HG03060 (cell line): ENCODE measurements at regions not wholly inside any gene's neighbourhood (a gene's known extent, or its start where the extent isn't known, plus 50 kb on each side); places are given as distances from the start of the nearest gene placed in this dataset.

Experiments used
- ATAC-seq: cut with Tn5 transposase; IDR thresholded peaks from one replicate; pipeline ENCODE4 v1.9.1; 2021; ENCODE audit warnings: low read depth, moderate number of reproducible peaks; ENCODE audit not compliant: unreplicated experiment

DNA sequence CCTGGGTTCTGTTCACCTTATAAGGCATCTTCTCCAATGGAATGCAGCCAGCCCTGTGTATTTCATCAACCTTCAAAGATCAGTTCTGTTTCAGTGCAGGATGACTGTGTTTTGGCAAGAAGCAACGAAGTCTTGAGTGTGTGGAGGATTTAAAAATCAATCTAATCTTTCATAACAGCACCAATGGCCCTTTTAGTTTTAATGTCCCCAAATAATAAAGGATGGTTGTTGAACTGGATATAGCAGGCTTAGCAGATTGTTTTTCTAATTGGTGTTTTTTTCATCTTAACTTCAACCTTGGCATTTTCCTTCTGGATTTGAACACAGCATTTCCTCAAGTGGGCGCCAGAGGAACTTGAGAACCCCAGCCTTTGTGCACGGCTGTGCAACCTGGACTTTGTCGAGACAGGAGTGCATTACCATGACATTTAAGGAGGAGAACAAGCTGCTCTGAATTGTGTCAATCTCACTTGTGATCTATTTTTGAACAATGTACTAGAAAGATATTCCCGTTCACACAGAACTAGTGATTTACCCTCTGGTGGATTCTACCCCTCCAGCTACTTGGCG, 313.3 kb upstream of the AKR1E2 start:
- ATAC-seq: no peak

DNA sequence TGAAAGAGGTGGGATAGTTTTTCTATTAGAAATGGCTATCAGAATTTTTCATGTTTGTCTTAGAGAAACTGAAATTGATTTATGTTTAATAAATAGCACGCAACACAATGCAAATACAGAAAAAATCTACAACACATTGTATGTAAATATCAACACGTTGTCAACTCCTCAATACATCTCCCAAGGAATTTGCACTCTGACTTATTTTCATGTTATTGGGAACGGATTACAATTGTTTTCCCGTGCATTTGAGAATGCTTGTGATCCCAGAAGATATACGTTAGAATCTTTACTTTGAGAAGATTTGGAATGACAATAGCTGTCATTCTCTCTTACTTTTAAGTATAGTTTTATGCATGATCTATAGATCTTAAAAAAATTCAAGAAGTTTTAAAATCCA, 313.8 kb upstream of the AKR1E2 start:
- ATAC-seq: no peak

DNA sequence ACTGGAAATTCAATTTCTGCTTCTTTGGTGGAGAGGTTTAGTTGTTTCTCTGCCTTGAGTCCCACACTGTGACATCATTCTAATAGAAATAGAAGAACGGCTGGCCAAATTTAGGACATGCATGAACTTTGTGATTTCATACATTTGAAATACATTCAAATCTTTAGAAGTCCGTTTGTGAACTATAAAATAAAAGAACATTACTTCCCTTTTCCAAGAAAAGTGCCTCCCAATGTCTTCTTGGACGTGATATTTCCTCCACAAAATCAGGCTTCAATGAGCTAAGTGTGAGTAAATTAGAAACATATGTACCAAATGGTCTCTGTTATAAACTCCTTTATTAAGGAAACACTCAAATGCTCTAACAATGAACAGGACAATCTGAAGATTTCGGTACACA, 314.5 kb upstream of the AKR1E2 start:
- ATAC-seq: no peak

DNA sequence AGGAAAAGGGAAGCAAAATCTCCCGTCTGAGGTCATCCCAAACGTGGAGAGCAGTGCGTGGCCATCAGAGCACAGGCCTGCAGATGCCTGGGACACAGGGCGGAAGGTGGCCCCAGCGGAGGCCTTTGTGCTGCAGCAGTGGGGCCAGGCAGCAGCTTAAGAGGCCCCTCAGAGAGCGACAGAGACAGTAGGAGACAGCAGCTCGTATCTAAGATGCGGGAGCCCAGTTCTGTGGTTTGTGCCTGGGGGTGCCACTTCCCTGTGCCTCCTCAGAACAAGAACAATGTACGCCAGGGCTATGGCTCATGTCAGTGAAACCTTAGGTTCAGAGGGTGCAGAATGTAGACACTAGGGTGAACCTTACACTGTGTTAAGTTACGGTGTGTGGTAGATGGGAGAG, 316.6 kb upstream of the AKR1E2 start:
- no peak for ATAC-seq

DNA sequence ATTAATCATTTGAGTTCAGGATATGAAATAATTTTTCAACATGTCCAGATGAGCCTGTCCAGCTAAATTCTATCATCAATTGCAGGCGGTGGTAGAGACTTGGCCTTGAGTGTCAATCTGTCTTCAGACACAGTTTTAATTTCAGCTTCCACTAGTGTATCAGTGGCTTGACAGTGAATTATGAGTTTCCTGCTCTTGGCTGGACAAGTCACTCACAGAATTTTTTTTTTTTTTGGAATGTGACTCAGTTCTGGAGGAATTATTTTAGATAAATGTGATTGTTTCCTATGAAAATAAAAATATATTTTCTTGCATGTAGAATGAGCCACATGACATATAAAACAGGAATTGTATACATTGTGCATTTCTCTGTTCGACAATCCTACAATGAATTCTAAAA, 319.9 kb upstream of the AKR1E2 start:
- no peak for ATAC-seq

DNA sequence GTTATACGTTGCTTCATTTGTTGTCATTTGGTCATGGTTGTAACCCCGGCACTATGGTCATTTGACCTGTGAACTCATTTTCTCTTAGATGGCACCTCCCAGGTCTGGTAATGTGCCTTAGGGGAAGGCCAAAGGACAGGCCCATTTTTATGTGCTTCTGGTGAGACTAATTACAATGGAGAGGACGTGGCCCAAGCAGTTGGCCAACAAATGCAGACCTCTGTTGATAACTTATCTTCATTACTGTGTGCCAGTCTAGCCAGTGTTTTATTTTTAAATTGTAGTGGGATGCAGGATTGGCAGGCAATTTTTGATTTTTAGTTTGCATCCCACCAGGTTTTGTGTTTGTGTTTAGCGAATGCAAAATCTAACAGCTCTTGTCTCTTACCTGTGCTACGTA, 321.5 kb upstream of the AKR1E2 start:
- ATAC-seq: no peak

DNA sequence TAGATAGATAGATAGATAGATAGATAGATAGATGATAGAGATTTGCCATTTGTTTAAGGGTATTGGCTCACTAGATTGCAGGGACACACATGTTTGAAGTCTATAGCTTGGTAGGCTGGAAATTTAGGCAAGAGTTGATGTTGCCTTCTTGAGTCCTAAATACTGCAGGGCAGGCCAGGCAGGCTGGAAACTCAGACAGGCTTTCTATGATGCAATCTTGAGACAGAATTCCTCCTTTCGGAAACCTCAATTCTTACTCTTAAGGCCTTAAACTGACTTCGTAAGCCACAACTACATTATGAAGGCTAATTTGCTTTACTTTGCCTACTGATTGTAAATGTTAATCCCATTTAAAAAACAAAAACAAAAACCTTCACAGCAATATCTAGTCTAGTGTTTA, 322.9 kb upstream of the AKR1E2 start:
- no peak for ATAC-seq

DNA sequence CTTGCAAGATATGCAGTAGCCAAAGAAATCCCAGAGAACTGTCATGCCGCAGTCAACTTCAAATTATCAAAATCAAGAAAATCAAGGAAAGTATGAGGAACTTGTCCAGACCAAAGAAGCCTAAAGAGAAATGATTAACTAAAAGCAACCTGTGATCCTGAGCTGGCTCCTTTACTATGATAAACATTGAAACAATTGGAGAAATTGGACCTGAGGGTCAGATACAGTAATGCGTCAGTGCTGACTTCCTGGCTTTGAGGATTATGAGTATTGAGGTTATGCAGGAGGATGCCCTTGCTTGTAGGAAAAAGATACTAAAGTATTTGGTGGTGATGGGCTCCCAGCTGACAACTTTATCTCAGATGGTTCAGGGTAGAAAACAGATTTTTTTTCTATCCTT, 324.7 kb upstream of the AKR1E2 start:
- no peak for ATAC-seq

DNA sequence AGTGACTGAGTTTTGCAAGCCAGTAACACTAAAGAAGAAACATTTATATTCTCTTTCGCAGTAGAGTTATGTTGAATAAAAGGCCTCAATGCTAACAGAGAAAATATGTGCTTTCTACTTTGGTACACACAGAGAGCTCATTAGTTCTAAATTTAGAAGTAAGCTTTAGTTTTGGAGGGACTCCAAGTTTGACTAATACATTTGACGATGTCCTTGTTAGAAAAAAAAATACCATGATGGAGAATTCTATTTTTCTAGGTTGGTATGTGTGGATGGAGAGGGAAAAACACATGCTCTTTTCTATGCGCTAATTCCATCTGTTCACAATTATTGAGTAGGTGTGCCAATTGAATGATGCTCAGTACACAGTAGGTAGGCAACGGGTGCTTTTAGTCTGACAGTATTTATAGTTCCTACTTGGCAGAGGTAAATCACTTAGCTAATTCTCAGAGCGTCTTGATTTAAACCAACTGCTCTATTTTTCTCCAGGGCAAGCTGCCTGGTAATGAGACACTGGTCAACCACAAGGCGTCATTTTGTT, 327.2 kb upstream of the AKR1E2 start:
- ATAC-seq: no peak

DNA sequence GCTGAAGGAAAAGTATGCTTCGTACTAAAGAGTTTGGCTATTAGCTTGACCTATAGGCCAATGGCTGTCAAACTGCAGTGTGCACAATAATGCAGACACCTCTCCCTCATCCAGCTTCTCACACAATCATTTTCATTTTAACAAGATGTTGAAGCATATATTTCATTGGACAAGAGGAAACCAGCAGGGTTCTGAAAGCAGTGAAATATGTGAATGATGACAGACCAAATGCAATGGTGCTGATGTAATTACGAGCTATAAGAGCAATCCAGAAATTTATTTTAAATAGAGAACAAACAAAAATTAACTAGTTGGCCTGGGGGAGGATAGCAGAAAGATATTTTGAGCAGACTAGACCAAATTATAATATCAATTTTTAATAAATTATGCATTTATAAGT, 331.5 kb upstream of the AKR1E2 start:
- no peak for ATAC-seq

DNA sequence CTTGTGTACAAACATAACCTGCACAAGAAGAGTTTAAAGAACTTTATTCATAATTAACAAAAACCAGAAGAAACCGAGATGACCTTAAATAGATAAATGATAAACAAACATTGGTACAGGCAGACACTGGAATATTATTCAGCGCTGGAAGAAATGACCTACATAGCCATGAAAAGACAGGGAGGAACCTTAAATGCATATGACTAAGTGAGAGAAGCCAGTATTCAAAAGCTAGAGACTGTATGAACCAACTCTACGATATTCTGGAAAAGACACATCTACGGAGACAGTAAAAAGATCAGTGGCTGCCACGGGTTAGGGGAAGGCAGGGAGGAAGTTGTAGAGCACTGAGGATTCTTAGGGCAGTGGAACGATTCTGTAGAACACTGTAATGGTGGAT, 333.8 kb upstream of the AKR1E2 start:
- no peak for ATAC-seq

DNA sequence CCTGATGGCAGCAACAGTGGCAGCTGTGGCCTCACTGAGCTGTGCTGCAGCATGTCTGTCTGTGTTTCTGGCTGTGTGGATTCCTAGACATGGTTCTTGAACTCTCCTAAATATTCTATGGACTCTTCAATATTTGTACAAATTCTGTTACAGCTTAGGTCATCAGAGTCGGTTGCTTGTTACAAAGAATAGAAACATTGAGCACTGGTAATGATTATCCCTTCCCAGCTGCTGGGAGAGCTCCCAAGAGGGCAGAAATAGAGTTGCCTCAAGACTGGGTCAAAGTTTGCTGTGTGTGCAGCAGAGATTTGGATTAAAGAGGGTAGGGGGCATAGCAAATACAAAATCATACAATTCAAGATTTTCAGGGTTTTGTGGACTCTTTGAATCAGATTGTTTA, 337.1 kb upstream of the AKR1E2 start:
- ATAC-seq: no peak

DNA sequence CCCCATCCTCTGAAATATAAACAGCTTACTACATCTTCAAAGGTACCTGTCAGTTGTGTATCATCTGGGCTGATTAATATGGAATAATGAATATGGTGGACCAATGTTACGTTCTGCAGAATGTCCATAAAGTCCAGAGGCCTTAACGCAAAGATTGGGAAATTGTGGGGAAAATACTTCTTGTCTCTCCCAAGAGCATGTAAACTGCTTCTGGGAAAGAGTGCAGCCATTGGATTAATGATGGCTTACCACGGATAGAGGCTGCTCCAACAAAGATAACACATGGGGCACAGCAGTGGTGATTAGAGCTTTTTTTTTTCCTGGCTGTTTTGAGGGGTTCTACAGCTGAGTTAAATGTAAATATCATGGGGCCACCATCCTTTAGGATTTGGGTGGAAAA, 340.4 kb upstream of the AKR1E2 start:
- ATAC-seq: no peak

DNA sequence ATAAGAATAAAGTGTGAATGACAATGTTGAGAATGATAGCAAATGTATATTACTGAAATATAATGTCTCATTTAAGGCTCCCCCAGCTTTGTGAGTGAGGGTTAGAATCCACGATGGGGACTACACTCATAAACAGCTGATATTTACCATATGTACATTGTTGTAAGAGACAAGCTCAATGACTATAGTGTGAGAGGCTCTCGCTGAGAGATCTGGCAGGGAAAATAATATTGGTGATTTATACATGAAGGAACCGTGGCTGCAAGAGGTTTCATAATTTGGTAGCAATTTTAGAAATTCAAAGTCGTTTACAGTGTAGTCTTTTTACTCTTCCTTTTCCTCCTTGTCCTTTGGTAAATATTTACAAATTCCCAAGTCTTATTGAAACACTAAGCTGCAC, 342.2 kb upstream of the AKR1E2 start:
- ATAC-seq: no peak

DNA sequence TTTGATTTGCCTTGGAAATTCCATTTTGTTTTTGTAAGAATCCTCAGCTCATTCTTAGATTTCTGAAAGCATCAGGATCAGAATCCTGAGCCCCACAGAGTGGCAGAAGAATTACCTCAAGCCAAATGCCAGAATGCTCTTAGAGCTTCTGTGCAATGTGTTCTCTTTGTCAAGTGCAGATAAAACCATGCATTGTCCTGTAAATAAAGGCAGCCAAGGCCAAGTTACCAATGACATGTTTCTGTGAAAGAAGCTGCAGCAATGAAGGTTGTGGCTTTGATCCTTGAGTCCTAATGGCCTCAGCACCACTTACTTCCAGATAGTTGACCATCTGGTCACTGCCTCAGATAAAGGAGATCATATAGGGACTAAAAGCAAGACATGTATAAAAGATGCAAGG, 343.3 kb upstream of the AKR1E2 start:
- ATAC-seq: no peak

DNA sequence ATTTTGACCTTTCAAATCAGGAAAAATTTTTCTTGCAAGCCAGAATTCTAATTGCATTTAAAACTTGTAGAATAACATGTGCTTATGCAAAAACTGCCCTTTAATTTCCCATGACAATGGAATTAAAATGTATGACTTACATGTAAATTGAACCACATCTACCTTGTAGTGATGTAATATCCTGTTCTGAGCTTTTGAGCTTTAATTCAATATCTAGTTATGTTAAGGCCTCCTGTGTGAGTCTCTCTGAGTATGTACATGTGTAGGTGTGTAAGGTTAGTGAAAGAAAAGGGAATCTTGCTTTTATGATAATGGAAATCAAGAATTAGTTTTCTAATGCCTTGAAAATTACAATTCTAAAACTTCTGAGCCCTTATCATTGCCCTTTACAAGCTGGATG, 344.8 kb upstream of the AKR1E2 start:
- ATAC-seq: no peak

DNA sequence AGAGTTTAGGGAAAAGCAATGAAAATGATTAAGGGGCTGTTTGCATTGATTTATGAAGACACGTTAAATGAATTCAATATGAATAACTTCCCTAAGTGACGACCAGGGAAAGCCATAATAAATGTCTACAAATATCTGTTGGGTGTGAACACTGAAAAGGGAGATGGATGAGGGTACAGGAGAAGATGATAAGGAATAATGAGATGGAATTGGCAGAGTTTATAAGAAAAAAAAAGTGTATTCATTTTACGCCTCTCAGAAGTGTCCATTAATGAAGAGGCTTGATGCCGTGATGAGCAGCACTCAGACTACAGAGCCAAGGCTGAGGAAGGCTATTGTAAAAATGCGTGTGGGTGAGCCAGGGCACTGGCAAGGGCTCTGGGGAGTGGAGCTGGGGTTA, 346.7 kb upstream of the AKR1E2 start:
- ATAC-seq: no peak

DNA sequence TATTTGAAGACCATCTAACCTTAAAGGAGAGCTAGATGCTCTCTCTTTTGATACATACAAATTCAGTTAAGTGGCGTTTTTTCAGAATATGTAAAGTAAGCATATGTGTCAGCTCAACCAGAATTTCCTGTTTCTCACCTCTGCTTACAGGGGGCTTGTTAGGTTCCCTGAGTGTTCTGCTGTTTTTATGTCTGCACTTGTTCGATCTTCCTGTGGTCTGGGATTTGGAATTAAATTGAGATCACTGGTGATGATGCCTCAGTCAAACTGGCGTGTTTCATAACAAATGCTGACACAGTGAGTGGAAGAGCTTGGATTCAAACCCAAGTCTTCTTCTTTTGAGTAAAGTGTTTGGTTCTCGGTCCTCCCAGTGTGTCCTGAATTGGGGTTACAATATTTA, 348.3 kb upstream of the AKR1E2 start:
- ATAC-seq: no peak

DNA sequence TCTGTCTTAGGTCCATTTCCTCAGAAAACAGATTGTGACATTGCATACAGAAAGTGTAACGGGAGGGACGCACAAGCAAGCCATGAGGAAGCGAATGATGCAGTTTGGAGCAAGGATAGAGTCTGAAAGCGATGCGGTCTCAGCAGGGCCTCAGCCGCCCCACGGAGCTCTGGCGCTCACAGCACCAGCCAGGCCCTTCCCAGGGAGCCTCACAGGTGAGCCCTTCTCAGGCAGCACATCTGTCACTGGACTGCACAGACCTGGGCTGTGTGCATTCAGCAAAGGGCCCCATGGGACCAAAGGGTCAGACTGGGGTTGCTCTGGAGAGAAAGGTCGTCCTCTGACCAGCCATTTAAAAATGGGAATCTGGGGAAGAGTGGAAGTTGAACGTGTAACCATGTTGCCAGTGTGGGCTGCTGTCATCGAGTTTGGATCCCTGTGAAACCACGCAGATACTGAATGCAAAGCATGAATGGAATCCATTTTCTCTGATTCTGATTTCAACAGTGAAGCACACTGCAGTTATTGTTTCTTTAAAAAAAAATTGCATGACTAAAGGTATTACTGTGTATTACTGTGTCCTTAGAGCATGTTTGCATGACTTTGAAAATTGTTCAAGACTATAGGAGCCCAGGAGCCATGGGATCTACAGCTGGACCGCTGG, 350.0 kb upstream of the AKR1E2 start:
- ATAC-seq: no peak

DNA sequence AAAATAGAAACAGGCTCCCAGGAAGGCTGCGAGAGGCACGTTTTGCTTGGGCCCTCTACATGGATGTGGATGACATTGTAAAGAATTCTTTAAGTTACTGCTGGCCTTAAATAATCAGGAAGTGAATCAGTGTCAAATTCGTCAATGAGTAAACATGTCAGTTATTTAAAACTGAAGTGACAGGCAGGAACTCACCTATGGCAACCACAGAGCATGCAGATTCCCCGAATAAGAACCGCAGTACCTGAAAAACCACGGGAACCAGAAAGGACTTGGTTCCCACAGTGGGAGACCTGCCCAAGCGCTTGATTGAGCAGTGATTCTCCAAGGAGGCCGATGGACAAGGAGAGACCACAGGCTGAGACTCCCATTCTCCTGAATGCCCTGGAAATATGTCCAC, 351.2 kb upstream of the AKR1E2 start:
- no peak for ATAC-seq

DNA sequence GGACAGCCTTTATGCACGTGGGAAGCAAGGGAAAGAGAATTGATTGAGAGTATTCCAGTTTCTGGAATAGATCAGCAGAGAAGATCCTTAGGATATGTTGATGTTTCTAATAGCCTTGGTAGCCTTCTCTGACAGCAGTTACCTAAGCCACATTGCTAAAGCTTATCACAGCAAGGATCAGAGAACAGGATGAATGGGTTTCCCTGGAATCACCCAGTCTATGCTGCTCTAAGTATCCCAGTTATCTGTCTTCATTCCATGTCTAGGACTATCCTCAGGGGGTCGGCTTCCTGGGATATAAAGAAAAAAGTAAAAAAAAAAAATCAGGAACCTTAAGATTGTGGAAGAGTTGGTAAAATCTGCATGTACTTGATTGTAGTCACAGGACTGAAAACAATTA, 352.0 kb upstream of the AKR1E2 start:
- ATAC-seq: no peak

DNA sequence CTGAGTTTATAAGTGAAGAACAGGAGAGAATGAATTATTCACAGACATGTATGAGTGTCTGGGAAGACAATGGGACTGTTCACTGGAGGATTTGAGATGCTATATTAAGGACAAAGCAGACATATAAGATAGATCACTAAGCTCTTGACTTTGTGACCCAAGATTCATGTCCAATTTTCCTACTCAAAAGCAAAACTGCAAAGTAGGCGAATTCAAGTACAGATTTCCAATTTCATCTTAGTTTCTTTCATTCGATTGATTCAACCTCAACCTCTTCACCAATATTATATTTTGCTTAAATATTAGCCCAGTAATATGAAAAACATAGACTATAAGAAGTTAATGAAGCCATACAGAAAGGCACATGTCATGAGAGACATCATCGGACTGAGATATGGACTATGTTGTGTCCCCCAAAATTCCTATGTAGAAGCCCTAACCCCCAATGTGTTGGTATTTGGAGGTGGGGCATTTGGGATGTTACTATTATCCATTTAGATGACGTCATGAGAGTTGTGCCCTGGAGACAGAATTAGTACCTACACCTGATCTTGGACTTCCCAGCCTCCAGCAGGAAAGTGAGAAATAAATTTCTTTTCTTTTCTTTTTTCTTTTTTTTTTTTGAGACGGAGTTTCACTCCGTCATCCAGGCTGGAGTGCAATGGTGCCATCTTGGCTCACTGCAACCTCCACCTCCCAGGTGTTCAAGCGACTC, 353.7 kb upstream of the AKR1E2 start:
- no peak for ATAC-seq
